ENCODE measurements at regions not wholly inside any gene's neighbourhood (a gene's known extent, or its start where the extent isn't known, plus 50 kb on each side); places are given as distances from the start of the nearest gene placed in this dataset.

DNA sequence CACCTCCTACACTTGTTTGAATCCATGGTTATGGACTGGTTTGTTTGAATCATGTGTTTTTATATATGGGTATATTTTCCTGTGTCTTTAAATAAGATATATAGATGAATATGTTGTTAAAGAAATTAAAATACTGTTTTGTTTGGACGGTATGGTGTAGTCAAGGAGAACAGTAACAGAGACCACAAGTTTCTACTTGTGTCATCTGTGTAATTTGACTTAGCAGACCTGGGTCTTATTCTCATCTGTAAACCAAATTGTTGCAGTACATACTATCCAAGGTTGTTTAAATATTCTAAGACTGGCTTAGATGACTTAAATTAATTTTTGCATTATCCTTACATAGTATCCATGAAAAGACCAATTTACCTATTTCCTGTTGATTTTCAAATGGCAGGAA lies 361.1 kb upstream of the SLITRK1 start:
- DNase-seq, result no peak

- DNase-seq, result no peak
These were observed 356.8 kb upstream of the SLITRK1 start for GRCh38 chr13:84239032-84239431.

DNA sequence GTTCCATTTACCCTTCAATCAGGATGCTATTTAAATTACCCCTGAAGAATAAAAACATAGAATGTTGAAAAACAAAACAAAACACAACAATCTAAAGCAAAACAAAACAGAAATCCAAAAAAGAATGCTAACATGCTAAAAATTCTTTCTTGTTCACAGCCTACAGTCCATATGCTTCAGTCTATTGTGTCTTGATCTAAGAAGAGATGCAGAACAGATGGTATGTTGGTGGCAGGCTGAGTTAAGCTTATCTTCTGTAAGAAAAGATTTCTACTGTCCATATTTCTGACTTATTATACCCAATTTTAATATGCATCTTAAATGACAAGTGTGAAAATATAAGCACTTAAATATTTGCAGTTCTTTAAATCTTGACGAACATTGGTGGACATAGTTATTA lies 356.1 kb upstream of the SLITRK1 start:
- no peak for DNase-seq

DNA sequence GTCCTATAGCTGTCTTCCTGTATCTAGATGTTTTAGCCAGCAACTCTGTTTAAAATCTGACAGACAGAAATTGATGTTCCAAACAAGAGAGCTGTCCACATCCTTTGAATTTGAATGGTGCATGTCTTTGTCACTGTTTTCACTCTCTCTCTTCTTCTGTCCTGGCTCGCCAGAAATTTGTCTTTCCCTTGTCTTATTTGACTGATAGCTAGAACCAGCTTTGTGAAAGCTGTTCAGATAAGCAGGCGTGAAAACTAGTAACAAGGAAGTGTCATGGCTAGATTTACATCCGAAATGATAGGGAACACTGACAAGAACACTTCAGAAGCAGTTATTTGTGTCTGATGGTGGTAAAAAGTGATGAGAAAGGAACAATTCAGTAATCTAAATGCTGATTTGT lies 354.9 kb upstream of the SLITRK1 start:
- no peak for DNase-seq

GRCh38 chr13:84234416-84234815 lies 352.1 kb upstream of the SLITRK1 start:
- DNase-seq, result no peak

GRCh38 chr13:84230568-84230967 lies 348.3 kb upstream of the SLITRK1 start:
- no peak for DNase-seq

DNA sequence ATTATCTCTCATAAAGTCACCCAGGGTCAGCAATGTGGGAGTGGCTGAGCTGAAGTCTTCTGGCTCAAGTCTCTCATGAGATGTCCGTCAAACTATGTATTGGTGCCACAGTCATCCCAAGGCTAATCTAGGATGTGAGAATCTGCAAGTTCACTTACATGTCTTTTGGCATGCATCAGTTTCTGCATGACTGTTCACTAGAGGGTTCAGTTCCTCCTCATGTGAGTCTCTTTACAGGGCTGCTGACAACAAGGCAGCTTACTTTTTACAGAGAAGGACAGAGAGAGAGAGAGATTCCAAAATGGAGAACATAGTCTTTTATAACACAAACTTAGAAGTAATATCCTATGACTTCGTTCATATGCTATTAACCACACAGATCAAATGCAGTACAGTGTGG lies 328.8 kb upstream of the SLITRK1 start:
- DNase-seq, result no peak

- no peak for DNase-seq
These were observed 326.1 kb upstream of the SLITRK1 start for GRCh38 chr13:84208246-84208910.

DNA sequence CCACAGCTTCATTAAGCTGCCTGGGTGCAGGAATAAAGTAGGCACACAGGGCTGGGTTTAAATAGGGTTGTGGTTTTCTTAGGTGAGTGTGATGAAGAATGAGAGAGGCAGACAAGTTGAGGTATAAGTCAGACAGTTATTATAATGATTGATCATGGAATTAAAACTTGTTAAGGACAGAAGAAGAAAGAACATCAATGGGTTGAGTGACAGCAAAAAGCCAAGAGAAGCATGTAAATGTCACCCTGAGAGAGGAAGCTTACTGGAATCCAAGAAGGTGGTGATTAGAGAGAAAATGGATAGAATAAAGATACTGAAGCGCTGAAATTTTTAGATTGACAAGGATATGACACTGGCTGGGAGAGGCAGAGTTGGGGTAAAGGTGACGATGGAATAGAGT lies 325.2 kb upstream of the SLITRK1 start:
- no peak for DNase-seq

- no peak for DNase-seq
These were observed 318.7 kb upstream of the SLITRK1 start for GRCh38 chr13:84200971-84201370.

GRCh38 chr13:84192125-84192524 lies 309.9 kb upstream of the SLITRK1 start:
- no peak for DNase-seq

DNA sequence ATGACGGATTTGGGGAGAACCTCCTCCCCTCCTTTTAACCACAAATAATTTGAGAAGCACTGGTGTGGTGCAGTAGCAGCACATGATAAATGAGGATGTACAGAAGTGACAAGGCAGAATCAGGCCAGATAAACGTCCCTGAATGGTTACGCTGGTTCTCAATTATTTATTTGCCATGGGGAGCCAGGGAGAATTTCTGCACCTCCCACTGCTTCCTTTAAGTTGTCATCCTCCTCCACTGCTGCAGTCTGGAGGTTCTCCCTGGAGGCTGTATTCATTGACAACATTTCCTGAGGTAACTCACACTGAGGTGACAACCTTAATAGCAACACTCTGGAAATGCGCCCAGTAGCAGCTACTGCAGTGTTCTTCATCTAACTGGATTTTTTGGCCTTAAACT lies 308.9 kb upstream of the SLITRK1 start:
- no peak for DNase-seq

GRCh38 chr13:84187626-84188025 lies 305.4 kb upstream of the SLITRK1 start:
- no peak for DNase-seq

DNA sequence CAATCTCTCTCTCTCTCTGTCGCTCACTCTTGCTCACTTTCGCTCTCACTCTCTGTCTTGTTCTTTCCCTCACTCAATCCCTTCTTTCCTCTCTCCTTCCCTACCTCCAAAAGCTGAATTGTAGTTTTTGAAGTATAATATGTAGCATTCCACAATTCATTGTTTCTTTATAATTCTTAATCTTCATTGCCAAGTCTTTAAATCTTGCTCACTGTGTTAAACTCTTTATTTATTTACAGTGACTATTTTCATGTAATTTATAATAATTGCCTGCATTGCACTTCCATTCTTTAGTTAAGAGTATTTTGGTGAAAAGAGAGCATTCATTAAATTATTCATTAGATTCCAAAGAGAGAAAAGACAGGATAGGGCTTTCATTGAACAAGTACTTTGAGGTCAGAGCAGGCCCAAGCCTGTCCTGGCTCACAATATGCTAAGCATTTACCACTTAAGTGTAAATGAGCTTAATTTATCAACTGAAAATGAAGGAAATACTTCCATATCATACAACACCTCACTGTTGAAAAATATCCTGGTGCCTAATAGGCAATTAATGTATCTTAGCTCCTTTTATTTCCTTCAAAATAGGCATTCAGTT lies 257.4 kb upstream of the SLITRK1 start:
- no peak for DNase-seq

DNA sequence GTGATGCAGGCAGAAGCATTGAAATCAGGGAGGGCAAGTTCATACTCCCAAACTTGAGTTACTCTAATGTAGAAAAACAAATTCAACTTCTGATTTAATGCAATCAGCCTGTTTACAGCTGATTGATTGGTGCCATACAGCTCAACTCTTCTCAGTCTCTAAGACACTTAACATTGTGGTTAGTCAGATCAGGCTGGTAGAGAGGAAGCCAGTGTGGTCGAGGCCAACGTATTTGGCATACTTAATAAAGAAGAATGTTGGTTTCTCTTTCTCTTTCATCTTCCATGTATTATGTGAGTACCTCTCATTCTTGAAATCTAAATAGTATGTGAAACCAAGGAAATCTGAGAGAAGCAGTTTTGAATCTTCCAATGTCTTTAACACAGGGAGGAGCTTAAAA lies 255.0 kb upstream of the SLITRK1 start:
- DNase-seq, result no peak

- DNase-seq, result no peak
These were observed 254.3 kb upstream of the SLITRK1 start for GRCh38 chr13:84136582-84136981.

DNA sequence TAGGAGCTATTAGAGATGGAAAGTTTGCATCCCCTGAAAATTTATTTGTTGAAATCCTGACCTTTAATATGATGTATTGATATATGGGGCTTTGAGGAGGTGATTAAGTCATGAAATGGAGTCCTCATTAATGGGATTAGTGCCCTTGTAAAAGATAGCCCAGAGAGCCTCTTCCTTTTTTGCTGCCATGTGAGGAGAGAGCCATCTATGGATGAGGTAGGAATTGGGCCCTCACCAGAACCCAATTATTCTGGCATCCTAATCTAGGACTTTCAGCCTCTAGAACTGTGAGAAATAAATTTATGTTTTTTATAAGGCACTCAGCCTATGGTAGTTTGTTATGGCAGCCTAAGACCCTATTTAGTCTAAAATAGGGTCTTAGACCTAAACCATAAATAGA lies 250.2 kb upstream of the SLITRK1 start:
- no peak for DNase-seq

GRCh38 chr13:84131249-84131648 lies 249.0 kb upstream of the SLITRK1 start:
- DNase-seq, result no peak

DNA sequence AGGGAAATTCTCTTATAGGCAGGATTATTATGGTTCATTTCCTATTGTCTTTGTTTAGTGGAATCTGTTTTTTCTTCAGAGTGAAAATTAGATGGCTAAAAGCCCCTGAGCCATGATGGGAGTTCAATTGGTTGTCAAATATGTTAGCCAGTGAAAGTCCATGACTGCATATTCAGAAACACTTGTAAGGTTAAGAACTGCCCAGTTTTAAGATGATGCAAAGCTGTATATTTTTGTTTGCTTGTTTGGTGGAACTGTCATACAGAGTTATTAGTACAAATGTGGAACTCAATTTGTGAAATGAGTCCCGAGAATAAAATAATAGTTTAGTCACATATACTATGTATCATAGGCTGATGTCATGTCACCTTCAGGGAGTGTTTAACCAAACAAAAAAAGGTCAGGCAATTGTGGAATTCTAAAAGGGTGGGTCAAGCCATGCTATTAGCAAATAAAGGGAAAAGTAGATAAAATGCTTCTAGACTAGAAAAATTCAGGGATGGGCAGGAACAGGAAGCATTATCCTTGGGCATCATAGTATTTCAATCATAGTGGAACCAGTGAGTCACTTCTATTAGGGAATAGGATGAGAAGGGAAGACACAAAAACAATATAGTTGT lies 248.3 kb upstream of the SLITRK1 start:
- DNase-seq, result no peak

DNA sequence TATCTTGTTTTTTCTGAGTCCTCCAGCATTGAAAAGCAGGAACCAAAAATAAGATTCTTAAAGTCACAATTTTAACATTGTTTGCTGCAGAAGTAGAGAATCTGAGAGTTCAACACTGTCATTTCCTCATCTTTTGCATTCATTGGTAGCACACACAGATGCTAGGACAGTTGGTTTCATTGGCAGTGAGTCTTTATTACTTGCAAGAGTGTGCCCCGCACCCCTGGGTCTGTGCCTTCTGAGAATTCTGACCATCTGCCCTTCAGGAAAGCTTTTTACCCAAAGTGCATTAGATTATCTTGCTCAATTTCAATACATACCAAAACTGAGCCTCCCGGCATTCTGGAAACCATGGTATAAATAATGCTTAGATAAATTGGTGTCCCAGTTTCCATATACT lies 247.7 kb upstream of the SLITRK1 start:
- no peak for DNase-seq

- DNase-seq, result no peak
These were observed 245.4 kb upstream of the SLITRK1 start for GRCh38 chr13:84127597-84128128.

GRCh38 chr13:84126671-84127171 lies 244.4 kb upstream of the SLITRK1 start:
- peak; percentile 88 for DNase-seq

GRCh38 chr13:84121456-84121855 lies 239.2 kb upstream of the SLITRK1 start:
- no peak for DNase-seq

- DNase-seq, result no peak
These were observed 236.7 kb upstream of the SLITRK1 start for GRCh38 chr13:84118839-84119409.

All from NCI-H1436 (cell line).